ENCODE measurements at regions not wholly inside any gene's neighbourhood (a gene's known extent, or its start where the extent isn't known, plus 50 kb on each side); places are given as distances from the start of the nearest gene placed in this dataset.

DNA sequence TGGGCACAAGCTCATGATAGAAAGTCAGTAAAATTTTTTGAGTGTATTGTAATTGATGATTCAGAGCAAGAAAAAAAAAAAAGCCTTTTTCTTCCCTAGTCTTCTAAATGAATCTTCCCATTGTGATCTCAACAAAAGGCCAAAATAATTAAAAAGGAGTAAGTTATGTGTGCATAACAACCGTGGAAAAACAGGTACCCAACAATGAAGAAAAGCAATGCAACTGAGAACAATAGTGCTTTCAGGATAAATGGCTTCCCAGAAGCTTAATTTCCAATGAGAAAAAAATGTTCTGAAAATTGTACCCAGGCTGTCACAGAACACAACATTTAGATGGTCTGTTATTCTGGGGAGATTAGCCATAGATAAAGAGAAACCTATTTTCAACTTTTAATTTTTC is 399.0 kb upstream of the AGA start:
- TF ChIP-seq, protein P1, sequence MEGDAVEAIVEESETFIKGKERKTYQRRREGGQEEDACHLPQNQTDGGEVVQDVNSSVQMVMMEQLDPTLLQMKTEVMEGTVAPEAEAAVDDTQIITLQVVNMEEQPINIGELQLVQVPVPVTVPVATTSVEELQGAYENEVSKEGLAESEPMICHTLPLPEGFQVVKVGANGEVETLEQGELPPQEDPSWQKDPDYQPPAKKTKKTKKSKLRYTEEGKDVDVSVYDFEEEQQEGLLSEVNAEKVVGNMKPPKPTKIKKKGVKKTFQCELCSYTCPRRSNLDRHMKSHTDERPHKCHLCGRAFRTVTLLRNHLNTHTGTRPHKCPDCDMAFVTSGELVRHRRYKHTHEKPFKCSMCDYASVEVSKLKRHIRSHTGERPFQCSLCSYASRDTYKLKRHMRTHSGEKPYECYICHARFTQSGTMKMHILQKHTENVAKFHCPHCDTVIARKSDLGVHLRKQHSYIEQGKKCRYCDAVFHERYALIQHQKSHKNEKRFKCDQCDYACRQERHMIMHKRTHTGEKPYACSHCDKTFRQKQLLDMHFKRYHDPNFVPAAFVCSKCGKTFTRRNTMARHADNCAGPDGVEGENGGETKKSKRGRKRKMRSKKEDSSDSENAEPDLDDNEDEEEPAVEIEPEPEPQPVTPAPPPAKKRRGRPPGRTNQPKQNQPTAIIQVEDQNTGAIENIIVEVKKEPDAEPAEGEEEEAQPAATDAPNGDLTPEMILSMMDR (IDR thresholded peaks at IDR 0.05) = no peak
- no peak for TF ChIP-seq POLR2A (IDR thresholded peaks at IDR 0.05)

Measured in heart left ventricle (tissue), 13 donors.